ENCODE measurements at regions not wholly inside any gene's neighbourhood (a gene's known extent, or its start where the extent isn't known, plus 50 kb on each side); places are given as distances from the start of the nearest gene placed in this dataset.

DNA sequence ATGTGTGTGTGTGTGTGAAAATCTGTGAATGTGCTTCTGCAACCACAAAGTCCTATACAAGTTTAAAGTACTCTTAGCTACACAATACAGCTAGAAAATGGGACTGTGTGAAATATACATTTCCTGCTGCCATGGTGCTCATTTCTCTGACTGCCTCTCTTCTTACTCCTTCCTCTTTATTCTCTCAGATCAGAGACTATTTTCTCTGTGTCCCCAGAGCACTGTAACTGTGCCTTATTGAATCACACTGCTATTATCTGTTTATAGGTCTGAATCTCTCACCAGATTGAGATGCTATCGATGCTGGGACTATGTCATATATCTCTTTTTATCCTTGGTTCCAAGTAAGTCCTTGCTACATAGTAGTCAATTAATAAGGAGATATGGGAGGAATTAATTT, 217.9 kb upstream of the SLCO3A1 start:
- TF ChIP-seq, protein P1, sequence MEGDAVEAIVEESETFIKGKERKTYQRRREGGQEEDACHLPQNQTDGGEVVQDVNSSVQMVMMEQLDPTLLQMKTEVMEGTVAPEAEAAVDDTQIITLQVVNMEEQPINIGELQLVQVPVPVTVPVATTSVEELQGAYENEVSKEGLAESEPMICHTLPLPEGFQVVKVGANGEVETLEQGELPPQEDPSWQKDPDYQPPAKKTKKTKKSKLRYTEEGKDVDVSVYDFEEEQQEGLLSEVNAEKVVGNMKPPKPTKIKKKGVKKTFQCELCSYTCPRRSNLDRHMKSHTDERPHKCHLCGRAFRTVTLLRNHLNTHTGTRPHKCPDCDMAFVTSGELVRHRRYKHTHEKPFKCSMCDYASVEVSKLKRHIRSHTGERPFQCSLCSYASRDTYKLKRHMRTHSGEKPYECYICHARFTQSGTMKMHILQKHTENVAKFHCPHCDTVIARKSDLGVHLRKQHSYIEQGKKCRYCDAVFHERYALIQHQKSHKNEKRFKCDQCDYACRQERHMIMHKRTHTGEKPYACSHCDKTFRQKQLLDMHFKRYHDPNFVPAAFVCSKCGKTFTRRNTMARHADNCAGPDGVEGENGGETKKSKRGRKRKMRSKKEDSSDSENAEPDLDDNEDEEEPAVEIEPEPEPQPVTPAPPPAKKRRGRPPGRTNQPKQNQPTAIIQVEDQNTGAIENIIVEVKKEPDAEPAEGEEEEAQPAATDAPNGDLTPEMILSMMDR (IDR thresholded peaks at IDR 0.05; ENCODE audit: low read length) = no peak
- no peak for TF ChIP-seq EZH2 (IDR thresholded peaks at IDR 0.05; ENCODE audit: borderline replicate concordance, low read length)
